Heart right ventricle (tissue), 16 donors: ENCODE measurements at regions not wholly inside any gene's neighbourhood (a gene's known extent, or its start where the extent isn't known, plus 50 kb on each side); places are given as distances from the start of the nearest gene placed in this dataset.
A peak's percentile ranks its signal among the peaks of the same experiment; 100 is the strongest.

Experiments
- ATAC-seq, 8 donors: fragments of 200-7000 bp; cut with Tn5 transposase; one replicate each; pipeline ENCODE4 v1.9.1; 2020; ENCODE audit warnings: mild to moderate bottlenecking in 8 of 8, moderate library complexity in 8 of 8, moderate number of reproducible peaks in 1 of 8
- DNase-seq, 2 donors: peaks; one replicate each; pipeline ENCODE4 v3.0.0-alpha.2; 2020
- H3K27ac ChIP-seq, 10 donors: fragments of 200-600 bp; sonication (generic) in 2 of 10; one replicate each; pipeline versions ENCODE4 v1.5.0 to v1.8.0; 2020 to 2022; ENCODE audit warnings: mild to moderate bottlenecking in 3 of 10
- H3K27me3 ChIP-seq, 7 donors: fragments of 200-600 bp; one replicate each; pipeline ENCODE4 v1.8.0; 2021 to 2022; ENCODE audit warnings: mild to moderate bottlenecking in 2 of 7
- H3K36me3 ChIP-seq, 9 donors: fragments of 200-600 bp; sonication (generic) in 1 of 9; one replicate each; pipeline versions ENCODE4 v1.5.0 to v1.8.0; 2020 to 2022; ENCODE audit warnings: mild to moderate bottlenecking in 2 of 9
- H3K4me1 ChIP-seq, 9 donors: fragments of 200-600 bp; sonication (generic) in 1 of 9; one replicate each; pipeline versions ENCODE4 v1.5.0 to v1.8.0; 2020 to 2022; ENCODE audit warnings: mild to moderate bottlenecking in 4 of 9
- H3K4me3 ChIP-seq, 10 donors: fragments of 200-600 bp; sonication (generic) in 2 of 10; one replicate each; pipeline versions ENCODE4 v1.5.0 to v1.8.0; 2020 to 2022; ENCODE audit warnings: mild to moderate bottlenecking in 7 of 10, moderate library complexity in 2 of 10
- H3K9me3 ChIP-seq, 11 donors: fragments of 200-600 bp in 10 of 11; sonication (generic) in 2 of 11; one replicate each; pipeline versions ENCODE4 v1.5.0 to v1.8.0; 2013 to 2022; ENCODE audit warnings: mild to moderate bottlenecking in 2 of 11, control low read depth in 1 of 11, moderate library complexity in 1 of 11
- CTCF ChIP-seq, 9 donors: fragments of 200-600 bp; sonication (generic) in 2 of 9; IDR thresholded peaks; one replicate each; pipeline versions ENCODE4 v1.5.0 to v1.8.0; 2021 to 2022; ENCODE audit warnings: antibody characterized with exemption in 9 of 9, mild to moderate bottlenecking in 5 of 9, moderate library complexity in 1 of 9
- WGBS, 2 donors: extraction: QIAGEN DNeasy Blood & Tissue Kit; methylation state at CpG; one replicate each; pipeline ENCODE4 v1.1.7; 2013; ENCODE audit warnings: inconsistent platforms in 1 of 2; 5-methylcytosine and 5-hydroxymethylcytosine counted together
- intact Hi-C, 10 donors: fragments of 100-400 bp; cut with DNase I; formaldehyde crosslinking; loops; one replicate each; pipeline versions ENCODE4 v1.11.1 to v1.14.2; 2022
- donor health status: Arrhythmogenic right ventricular cardiomyopathy.
- donor health status: ischemic (EF 13 %, LVEDD 7.1; RV severe dilation, severe dysfunction).
- donor health status: healthy with polysubstance abuse.
- donor health status: DM: no; HTN: yes; CAD: no.
- donor health status: DM: no; HTN: no; CAD: no.
- donor health status: ischemic (EF 25% LVEDD 6.9; RV normal size, moderate dysfunction).
- donor health status: ischemic (EF 25% LVEDD 5.7; RV mildly dilated, moderate dysfunction).
- donor health status: healthy.
- donor health status: DM: yes; HTN: yes; CAD: no.
- donor health status: Ischemic cardiomyopathy.
- donor health status: ischemic (EF 35%, LVEDD 5.7; RV mildly dilated, moderate dysfunction).
- donor health status: nonischemic (EF 11% LVEDD 7.7; RV severe dilation, severe dysfunction).
- donor health status: DM: yes; HTN: yes; CAD: no.
- donor health status: PGD.
- donor health status: ischemic (EF 29% LVEDD 5.4; RV normal size, mild dysfunction).
- donor health status: nonischemic (EF 23%, LVEDD 6.1; RV moderate dilation, normal function).

GRCh38 chr6:156082012-156082411 is 626.4 kb upstream of the NOX3 start:
- no peak for TF ChIP-seq CTCF (IDR thresholded peaks at IDR 0.05)
- WGBS, 2 donors = 54 to 57% methylated on average over 3 of the region's 3 CpGs
- intact Hi-C loops = no loop called here
- Histone ChIP-seq H3K4me1 (no peaks in the 10 kb centered on the region), H3K9me3 (peaks cover 0 to 25% (median 0%) of the 10 kb centered on the region in 11 donors), H3K27me3 (no peaks in the 10 kb centered on the region), H3K36me3 (no peaks in the 10 kb centered on the region), H3K27ac (no peak overlapping the region), H3K4me3 (no peak overlapping the region)
- ATAC-seq (no peak), DNase-seq (no peak)

- DNase-seq (no peak), ATAC-seq (no peak)
- Histone ChIP-seq H3K4me1 (no peaks in the 10 kb centered on the region), H3K36me3 (no peaks in the 10 kb centered on the region), H3K4me3 (no peak overlapping the region), H3K27me3 (no peaks in the 10 kb centered on the region), H3K9me3 (peaks cover 0 to 12% (median 0%) of the 10 kb centered on the region in 11 donors), H3K27ac (no peak overlapping the region)
- intact Hi-C loops = no loop called here
- WGBS, 2 donors = 63 to 73% methylated on average over 1 of the region's 1 CpG
- TF ChIP-seq CTCF (IDR thresholded peaks at IDR 0.05) = no peak
These were observed 624.7 kb upstream of the NOX3 start for GRCh38 chr6:156080371-156080770.

GRCh38 chr6:156068881-156069280 is 613.2 kb upstream of the NOX3 start:
- H3K27ac ChIP-seq = no peak overlapping the region
- no peaks in the 10 kb centered on the region for H3K27me3 ChIP-seq
- whole genome bisulfite sequencing, 2 donors = 46 to 50% methylated on average over 4 of the region's 4 CpGs
- H3K9me3 ChIP-seq = no peaks in the 10 kb centered on the region
- no peak for ATAC-seq
- no peaks in the 10 kb centered on the region for H3K4me1 ChIP-seq
- intact Hi-C loops = no loop called here
- no peak overlapping the region for H3K4me3 ChIP-seq
- peak in 2 of 9 donors; percentile 7 to 15 for TF ChIP-seq CTCF (IDR thresholded peaks at IDR 0.05)
- DNase-seq = no peak
- no peaks in the 10 kb centered on the region for H3K36me3 ChIP-seq

- ATAC-seq = peak in 1 of 8 donors; percentile 63
These were observed 610.2 kb upstream of the NOX3 start for GRCh38 chr6:156065849-156066248.

More at GRCh38 chr6:156065849-156066248, 610.2 kb upstream of the NOX3 start:
- no peak for DNase-seq
- no peaks in the 10 kb centered on the region for H3K9me3 ChIP-seq
- TF ChIP-seq CTCF (IDR thresholded peaks at IDR 0.05) = no peak
- H3K27ac ChIP-seq = no peak overlapping the region
- H3K4me1 ChIP-seq = peaks cover 0 to 14% (median 6%) of the 10 kb centered on the region in 9 donors
- 22 to 55% methylated on average over 3 of the region's 3 CpGs for WGBS, 2 donors
- H3K4me3 ChIP-seq = no peak overlapping the region
- no peaks in the 10 kb centered on the region for H3K27me3 ChIP-seq
- intact Hi-C loops = no loop called here
- no peaks in the 10 kb centered on the region for H3K36me3 ChIP-seq
